ENCODE measurements at regions not wholly inside any gene's neighbourhood (a gene's known extent, or its start where the extent isn't known, plus 50 kb on each side); places are given as distances from the start of the nearest gene placed in this dataset.

GRCh38 chr7:3135626-3136025, 92.0 kb upstream of the CARD11 start:
- no peak for TF ChIP-seq CTCF (IDR thresholded peaks at IDR 0.05; ENCODE audit: insufficient read depth, low read depth, low read length)
- no peak for TF ChIP-seq EZH2 (IDR thresholded peaks at IDR 0.05; ENCODE audit: insufficient read depth, low read length)

Measured in astrocyte (in vitro differentiated cells and primary cell).